ENCODE measurements at regions not wholly inside any gene's neighbourhood (a gene's known extent, or its start where the extent isn't known, plus 50 kb on each side); places are given as distances from the start of the nearest gene placed in this dataset.

GRCh38 chr9:78150312-78150982 lies 85.4 kb upstream of the CEP78 start:
- no peak for TF ChIP-seq RAD21 (IDR thresholded peaks at IDR 0.05; ENCODE audit: low read length)
- no peak for TF ChIP-seq SMC3 (IDR thresholded peaks at IDR 0.05; ENCODE audit: low read depth, low read length)
- TF ChIP-seq, protein P1, sequence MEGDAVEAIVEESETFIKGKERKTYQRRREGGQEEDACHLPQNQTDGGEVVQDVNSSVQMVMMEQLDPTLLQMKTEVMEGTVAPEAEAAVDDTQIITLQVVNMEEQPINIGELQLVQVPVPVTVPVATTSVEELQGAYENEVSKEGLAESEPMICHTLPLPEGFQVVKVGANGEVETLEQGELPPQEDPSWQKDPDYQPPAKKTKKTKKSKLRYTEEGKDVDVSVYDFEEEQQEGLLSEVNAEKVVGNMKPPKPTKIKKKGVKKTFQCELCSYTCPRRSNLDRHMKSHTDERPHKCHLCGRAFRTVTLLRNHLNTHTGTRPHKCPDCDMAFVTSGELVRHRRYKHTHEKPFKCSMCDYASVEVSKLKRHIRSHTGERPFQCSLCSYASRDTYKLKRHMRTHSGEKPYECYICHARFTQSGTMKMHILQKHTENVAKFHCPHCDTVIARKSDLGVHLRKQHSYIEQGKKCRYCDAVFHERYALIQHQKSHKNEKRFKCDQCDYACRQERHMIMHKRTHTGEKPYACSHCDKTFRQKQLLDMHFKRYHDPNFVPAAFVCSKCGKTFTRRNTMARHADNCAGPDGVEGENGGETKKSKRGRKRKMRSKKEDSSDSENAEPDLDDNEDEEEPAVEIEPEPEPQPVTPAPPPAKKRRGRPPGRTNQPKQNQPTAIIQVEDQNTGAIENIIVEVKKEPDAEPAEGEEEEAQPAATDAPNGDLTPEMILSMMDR (conservative IDR thresholded peaks at IDR 0.05; ENCODE audit: low read depth, low read length) = no peak
- no peak for TF ChIP-seq NFE2L2 (IDR thresholded peaks at IDR 0.05; ENCODE audit: low read depth, low read length)
- TF ChIP-seq POLR2A (IDR thresholded peaks at IDR 0.05; ENCODE audit: low read depth, low read length) = no peak

Data from IMR-90 (cell line).